GM12878 (cell line): ENCODE measurements at regions not wholly inside any gene's neighbourhood (a gene's known extent, or its start where the extent isn't known, plus 50 kb on each side); places are given as distances from the start of the nearest gene placed in this dataset.

Experiments
- ATAC-seq: fragments of 200-7000 bp; cut with Tn5 transposase; 3 replicates; pipeline ENCODE4 v1.9.1; 2020; ENCODE audit warnings: mild to moderate bottlenecking, moderate library complexity
- BruUV-seq: library from RNA; stranded (reverse); fragments of 400-500 nt; replicated peaks from 2 replicates; lab custom pipeline; 2021; lab: Mats Ljungman, UMichigan
- CTCF ChIA-PET: fragments of 300-600 bp; sonication (Branson Sonifier 250); formaldehyde crosslinking; extraction: SDS; loops from one replicate; lab custom pipeline; 2021; ENCODE audit warnings: inconsistent platforms; lab: Yijun Ruan, JAX
- POLR2A ChIA-PET: fragments of 350-600 bp; formaldehyde crosslinking; extraction: SDS; loops from one replicate; lab custom pipeline; 2021; ENCODE audit warnings: inconsistent platforms; lab: Charles Lee
- RAD21 ChIA-PET: fragments of 300-600 bp; sonication (Branson Sonifier 250); formaldehyde crosslinking; loops from one replicate; lab custom pipeline; 2023; ENCODE audit warnings: antibody characterized with exemption; ENCODE audit not compliant: unreplicated experiment; lab: Charles Lee
- SMC1A ChIA-PET: fragments of 300-600 bp; sonication (Branson Sonifier 250); formaldehyde crosslinking; loops from one replicate; lab custom pipeline; 2023; ENCODE audit not compliant: unreplicated experiment, uncharacterized antibody; lab: Charles Lee
- DNase-seq: peaks from one replicate; pipeline ENCODE4 v3.0.0-alpha.2; 2011; ENCODE audit warnings: low read depth, low spot score
- FAIRE-seq: peaks from 3 replicates; lab custom pipeline; 2011; peaks lifted over from hg19 to GRCh38; lab: Jason Lieb, UNC
- H2AFZ ChIP-seq: 2 replicates; pipeline ENCODE4 v1.6.0; 2011; ENCODE audit warnings: low read depth, low read length, control low read depth; ENCODE audit not compliant: control insufficient read depth
- H3K27ac ChIP-seq: 2 replicates; pipeline ENCODE4 v1.5.1; 2011; ENCODE audit warnings: control low read depth; ENCODE audit not compliant: control insufficient read depth, insufficient read depth
- H3K27me3 ChIP-seq, 2 experiments: replicated peaks in 1 of 2; 2 replicates each; pipeline versions ENCODE4 v1.6.0 to v1.6.1; 2011; ENCODE audit warnings: low read length in 1 of 2; ENCODE audit not compliant: control insufficient read depth in 2 of 2, insufficient read depth in 2 of 2
- H3K36me3 ChIP-seq, 2 experiments: 2 replicates each; pipeline ENCODE4 v1.5.1; 2011; ENCODE audit warnings: low read length in 1 of 2; ENCODE audit not compliant: control insufficient read depth in 2 of 2, insufficient read depth in 2 of 2
- H3K4me1 ChIP-seq: 2 replicates; pipeline ENCODE4 v1.6.1; 2011; ENCODE audit warnings: mild to moderate bottlenecking, low read length, moderate library complexity, mixed read lengths; ENCODE audit not compliant: control insufficient read depth, insufficient read depth
- H3K4me2 ChIP-seq: 2 replicates; pipeline ENCODE4 v1.6.0; 2011; ENCODE audit warnings: control low read depth; ENCODE audit not compliant: control insufficient read depth, insufficient read depth
- H3K4me3 ChIP-seq: fragments of 200-600 bp; sonication (generic); 2 replicates; pipeline ENCODE4 v1.5.1; 2016
- H3K79me2 ChIP-seq: 2 replicates; pipeline ENCODE4 v1.6.0; 2011; ENCODE audit warnings: low read length; ENCODE audit not compliant: control insufficient read depth, insufficient read depth
- H3K9ac ChIP-seq: 2 replicates; pipeline ENCODE4 v1.8.0; 2011; ENCODE audit warnings: low read length, control low read depth, mixed read lengths; ENCODE audit not compliant: control insufficient read depth, insufficient read depth
- H3K9me3 ChIP-seq: replicated peaks from 3 replicates; pipeline ENCODE4 v1.5.1; 2011; ENCODE audit warnings: mild to moderate bottlenecking, low read length; ENCODE audit not compliant: control insufficient read depth, insufficient read depth
- H4K20me1 ChIP-seq: 2 replicates; pipeline ENCODE4 v1.6.0; 2011; ENCODE audit not compliant: control insufficient read depth, insufficient read depth
- BACH1 ChIP-seq: fragments of 450-650 bp; IDR thresholded peaks from 2 replicates; pipeline ENCODE4 v1.6.1; 2017; ENCODE audit warnings: mild to moderate bottlenecking, borderline replicate concordance
- CEBPB ChIP-seq, 2 experiments: fragments of 150-350 bp in 1 of 2; IDR thresholded peaks; 2 replicates each; pipeline ENCODE4 v1.6.1; 2012 to 2014; ENCODE audit warnings: low read depth in 2 of 2, low read length in 2 of 2, borderline replicate concordance in 1 of 2, inconsistent platforms in 1 of 2
- CREM ChIP-seq: IDR thresholded peaks from 2 replicates; pipeline ENCODE4 v1.6.1; 2014; ENCODE audit warnings: antibody characterized with exemption, low read depth
- CTCF ChIP-seq, 3 experiments: IDR thresholded peaks in 2 of 3; conservative IDR thresholded peaks in 1 of 3; 2 replicates each; pipeline ENCODE4 v1.5.1; 2011; ENCODE audit warnings: low read depth in 3 of 3, low read length in 3 of 3, mild to moderate bottlenecking in 3 of 3, control low read depth in 2 of 3, moderate library complexity in 2 of 3, inconsistent platforms in 1 of 3, mixed read lengths in 1 of 3; ENCODE audit not compliant: control insufficient read depth in 2 of 3, insufficient read depth in 1 of 3; ENCODE audit errors: extremely low read depth in 1 of 3
- EED ChIP-seq: sonication (generic); IDR thresholded peaks from 2 replicates; pipeline ENCODE4 v1.6.1; 2016; ENCODE audit warnings: antibody characterized with exemption, low read depth
- FOS ChIP-seq: IDR thresholded peaks from 3 replicates; pipeline ENCODE4 v1.6.1; 2011; ENCODE audit warnings: borderline replicate concordance; ENCODE audit not compliant: insufficient read length; ENCODE audit errors: extremely low read depth
- HSF1 ChIP-seq: fragments of 150-350 bp; IDR thresholded peaks from 2 replicates; pipeline ENCODE4 v1.6.1; 2014; ENCODE audit warnings: mild to moderate bottlenecking, low read depth, low read length
- MYC ChIP-seq: IDR thresholded peaks from 2 replicates; pipeline ENCODE4 v1.6.1; 2011; ENCODE audit warnings: mild to moderate bottlenecking, low read length, moderate library complexity, inconsistent platforms; ENCODE audit not compliant: insufficient read depth, insufficient replicate concordance, insufficient read length, severe bottlenecking
- NBN ChIP-seq: fragments of 450-650 bp; IDR thresholded peaks from 2 replicates; pipeline ENCODE4 v1.6.1; 2016
- NRF1 ChIP-seq: conservative IDR thresholded peaks from 2 replicates; pipeline ENCODE4 v1.6.1; 2011; ENCODE audit warnings: mild to moderate bottlenecking, low read depth, low read length, improper control_type of control experiment
- PBX3 ChIP-seq: IDR thresholded peaks from 2 replicates; pipeline ENCODE4 v1.6.1; 2011; ENCODE audit warnings: mild to moderate bottlenecking, low read depth, low read length, moderate library complexity; ENCODE audit not compliant: insufficient replicate concordance
- RCOR1 ChIP-seq: conservative IDR thresholded peaks from 2 replicates; pipeline ENCODE4 v1.6.1; 2012; ENCODE audit warnings: low read depth, low read length, improper control_type of control experiment
- SKIL ChIP-seq: fragments of 450-650 bp; IDR thresholded peaks from 2 replicates; pipeline ENCODE4 v1.6.1; 2017; ENCODE audit warnings: mild to moderate bottlenecking, low read depth, inconsistent platforms; ENCODE audit not compliant: poor library complexity, severe bottlenecking
- SMAD5 ChIP-seq: IDR thresholded peaks from 2 replicates; pipeline ENCODE4 v1.6.1; 2016; ENCODE audit warnings: antibody characterized with exemption, low read depth
- USF2 ChIP-seq: IDR thresholded peaks from 2 replicates; pipeline ENCODE4 v1.6.1; 2011; ENCODE audit warnings: low read depth, low read length, improper control_type of control experiment, borderline replicate concordance
- ZNF207 ChIP-seq: fragments of 450-650 bp; IDR thresholded peaks from 2 replicates; pipeline ENCODE4 v1.6.1; 2014; ENCODE audit warnings: antibody characterized with exemption, mild to moderate bottlenecking, borderline replicate concordance
- WGBS: methylation state at CpG from one replicate; pipeline ENCODE4 v1.1.6; 2016; ENCODE audit warnings: low lambda C conversion rate; ENCODE audit not compliant: insufficient replicate concordance, insufficient coverage; ENCODE audit errors: missing lambda C conversion rate; 5-methylcytosine and 5-hydroxymethylcytosine counted together
- in situ Hi-C: fragments of 300-500 bp; cut with MboI; formaldehyde crosslinking; loops from 9 replicates; pipeline ENCODE4 v1.14.3; 2018; ENCODE audit warnings: mixed read lengths
- intact Hi-C: fragments of 100-400 bp; cut with micrococcal nuclease; formaldehyde crosslinking; loops from one replicate; pipeline ENCODE4 v1.14.2; 2022; ENCODE audit not compliant: unreplicated experiment

- H4K20me1 ChIP-seq: no peaks in the 10 kb centered on the region
- FAIRE-seq (no peak), DNase-seq (no peak), ATAC-seq (no peak)
- no peaks in the 10 kb centered on the region; a peak in 1 of 4 replicates for H3K27me3 ChIP-seq
- no peak overlapping the region for H3K27ac ChIP-seq
- TF ChIP-seq CEBPB (IDR thresholded peaks at IDR 0.05; ENCODE audit: borderline replicate concordance in 1 of 2, low read depth in 2 of 2, low read length in 2 of 2) (no peak), EED (no peak), SMAD5 (no peak), CTCF (IDR thresholded peaks at IDR 0.05 in 2 of 3, conservative IDR thresholded peaks at IDR 0.05 in 1 of 3; ENCODE audit: control insufficient read depth in 2 of 3, extremely low read depth in 1 of 3, insufficient read depth in 1 of 3, low read depth in 3 of 3, low read length in 3 of 3) (no peak), FOS (no peak), MYC (no peak), USF2 (no peak), PBX3 (no peak), HSF1 (no peak), NBN (no peak), RCOR1 (no peak), NRF1 (no peak), SKIL (no peak), CREM (no peak), ZNF207 (no peak), BACH1 (no peak)
- ChIA-PET POLR2A (no interaction called here), RAD21 (no interaction called here), CTCF (no interaction called here), SMC1A (no interaction called here)
- no peak overlapping the region for H3K9ac ChIP-seq
- no peaks in the 10 kb centered on the region for H3K79me2 ChIP-seq
- no peaks in the 10 kb centered on the region for H3K36me3 ChIP-seq
- intact Hi-C loops: no loop called here
- no peak overlapping the region for H3K4me2 ChIP-seq
- H3K9me3 ChIP-seq: no peaks in the 10 kb centered on the region
- H3K4me1 ChIP-seq: no peaks in the 10 kb centered on the region
- in situ Hi-C loops: no loop called here
- WGBS: 18% methylated on average over 2 of the region's 2 CpGs
- no TSS peak for BruUV-seq
- H3K4me3 ChIP-seq: no peak overlapping the region
- H2AFZ ChIP-seq: no peak overlapping the region
Measured at GRCh38 chr21:41098481-41099042, 69.4 kb upstream of the BACE2 start.
